Activated CD4-positive, alpha-beta T cell treated with anti-CD3 and anti-CD28 coated beads, Interleukin-2, Interleukin-6, amounts not matched to agents 100 ng/mL and 50 ng/mL, durations not matched to agents 16 hours and 8 hours (primary cell): ENCODE measurements at regions not wholly inside any gene's neighbourhood (a gene's known extent, or its start where the extent isn't known, plus 50 kb on each side); places are given as distances from the start of the nearest gene placed in this dataset.

ENCODE experiments used
- DNase-seq: peaks from one replicate; pipeline ENCODE4 v3.0.0-alpha.2; 2020

GRCh38 chr2:18244845-18245244, 315.6 kb downstream of the RDH14 start:
- DNase-seq: no peak

GRCh38 chr2:18243816-18244215, 316.6 kb downstream of the RDH14 start:
- no peak for DNase-seq

- DNase-seq: no peak
Observed at GRCh38 chr2:18242716-18243115, 317.7 kb downstream of the RDH14 start.

GRCh38 chr2:18238209-18238608, 322.2 kb downstream of the RDH14 start:
- DNase-seq: no peak

GRCh38 chr2:18237298-18237697, 323.2 kb downstream of the RDH14 start:
- DNase-seq: no peak

GRCh38 chr2:18232731-18233438, 327.6 kb downstream of the RDH14 start:
- DNase-seq: no peak

- DNase-seq: no peak
Observed at GRCh38 chr2:18230668-18231067, 329.8 kb downstream of the RDH14 start.

- DNase-seq: no peak
Observed at GRCh38 chr2:18219676-18220075, 340.8 kb downstream of the RDH14 start.

GRCh38 chr2:18218160-18218933, 339.9 kb downstream of the KCNS3 start:
- no peak for DNase-seq

- no peak for DNase-seq
Observed at GRCh38 chr2:18214936-18215335, 336.5 kb downstream of the KCNS3 start.

GRCh38 chr2:18213986-18214385, 335.5 kb downstream of the KCNS3 start:
- DNase-seq: no peak

GRCh38 chr2:18209934-18210639, 331.6 kb downstream of the KCNS3 start:
- DNase-seq: no peak

GRCh38 chr2:18208956-18209355, 330.5 kb downstream of the KCNS3 start:
- no peak for DNase-seq

- DNase-seq: no peak
Observed at GRCh38 chr2:18200771-18201170, 322.3 kb downstream of the KCNS3 start.

- no peak for DNase-seq
Observed at GRCh38 chr2:18198677-18199076, 320.2 kb downstream of the KCNS3 start.

GRCh38 chr2:18194161-18194560, 315.7 kb downstream of the KCNS3 start:
- DNase-seq: no peak

- DNase-seq: no peak
Observed at GRCh38 chr2:18186816-18187613, 308.5 kb downstream of the KCNS3 start.

- no peak for DNase-seq
Observed at GRCh38 chr2:18182861-18183260, 304.4 kb downstream of the KCNS3 start.

- no peak for DNase-seq
Observed at GRCh38 chr2:18180912-18181311, 302.4 kb downstream of the KCNS3 start.

- DNase-seq: no peak
Observed at GRCh38 chr2:18180031-18180610, 301.7 kb downstream of the KCNS3 start.

GRCh38 chr2:18178736-18179349, 300.4 kb downstream of the KCNS3 start:
- peak; percentile 60 for DNase-seq

- no peak for DNase-seq
Observed at GRCh38 chr2:18176679-18177215, 298.3 kb downstream of the KCNS3 start.
